ENCODE measurements at regions not wholly inside any gene's neighbourhood (a gene's known extent, or its start where the extent isn't known, plus 50 kb on each side); places are given as distances from the start of the nearest gene placed in this dataset.

GRCh38 chr6:24994812-24995211 lies 59.1 kb upstream of the RIPOR2 start:
- intact Hi-C loops (cut with micrococcal nuclease; ENCODE audit: unreplicated experiment) = loop anchor here (5.0 kb wide), 1 partner anchor 83 kb away; no protein-coding TSS in a partner anchor
- H3K27ac ChIP-seq (ENCODE audit: control insufficient read depth, insufficient read depth) = no peak overlapping the region
- SMC1A ChIA-PET (ENCODE audit: uncharacterized antibody, unreplicated experiment) = interaction anchor here (0.6 to 10.5 kb wide), 8 partner anchors 10 to 588 kb away, joined by 3 to 243 read pairs (median 4); partner anchors contain the start of gene RIPOR2

More at GRCh38 chr6:24994812-24995211, 59.1 kb upstream of the RIPOR2 start:
- TF ChIP-seq ZNF24 (IDR thresholded peaks at IDR 0.05) (no peak), RUNX3 (IDR thresholded peaks at IDR 0.05; ENCODE audit: low read length) (no peak), IRF5 (IDR thresholded peaks at IDR 0.05; ENCODE audit: borderline replicate concordance) (no peak), MAX (IDR thresholded peaks at IDR 0.05; ENCODE audit: low read depth, low read length) (no peak), NFYB (IDR thresholded peaks at IDR 0.05; ENCODE audit: insufficient read depth, low read depth, low read length) (no peak), MLLT1 (IDR thresholded peaks at IDR 0.05) (no peak), NR2C2 (IDR thresholded peaks at IDR 0.05; ENCODE audit: borderline replicate concordance, control insufficient read depth, insufficient read length, low read depth) (no peak), ZNF207 (IDR thresholded peaks at IDR 0.05; ENCODE audit: borderline replicate concordance) (no peak)
- H3K79me2 ChIP-seq (ENCODE audit: control insufficient read depth, insufficient read depth, low read length) = no peaks in the 10 kb centered on the region
- 100% methylated on average over 1 of the region's 1 CpG for WGBS (ENCODE audit: insufficient coverage, insufficient replicate concordance, low lambda C conversion rate, missing lambda C conversion rate)
- RAD21 ChIA-PET (ENCODE audit: unreplicated experiment) = interaction anchor here (0.8 to 5.8 kb wide), 10 partner anchors 23 to 144 kb away, joined by 3 to 229 read pairs (median 4); partner anchors contain the start of gene RIPOR2
- CTCF ChIA-PET = interaction anchor here (0.6 to 10.6 kb wide), 6 partner anchors 22 to 138 kb away, joined by 3 to 376 read pairs (median 80); partner anchors contain the start of gene RIPOR2
- H3K36me3 ChIP-seq (ENCODE audit: control insufficient read depth in 2 of 2, insufficient read depth in 2 of 2, low read length in 1 of 2) = no peaks in the 10 kb centered on the region
- no peak overlapping the region for H3K9ac ChIP-seq (ENCODE audit: control insufficient read depth, insufficient read depth, low read length)
- no peaks in the 10 kb centered on the region for H3K27me3 ChIP-seq (replicated peaks in 1 of 2; ENCODE audit: control insufficient read depth in 2 of 2, insufficient read depth in 2 of 2, low read length in 1 of 2)
- H3K9me3 ChIP-seq (replicated peaks; ENCODE audit: control insufficient read depth, insufficient read depth, low read length) = no peaks in the 10 kb centered on the region
- DNase-seq (ENCODE audit: low read depth, low spot score) (no peak), FAIRE-seq (no peak), ATAC-seq (no peak)
- H3K4me2 ChIP-seq (ENCODE audit: control insufficient read depth, insufficient read depth) = no peak overlapping the region
- H2AFZ ChIP-seq (ENCODE audit: control insufficient read depth, low read depth, low read length) = no peak overlapping the region
- in situ Hi-C loops (cut with MboI) = no loop called here
- no peaks in the 10 kb centered on the region for H4K20me1 ChIP-seq (ENCODE audit: control insufficient read depth, insufficient read depth)
- no peak overlapping the region for H3K4me3 ChIP-seq
- H3K4me1 ChIP-seq (ENCODE audit: control insufficient read depth, insufficient read depth, low read length) = peaks cover 14% of the 10 kb centered on the region
- POLR2A ChIA-PET = interaction anchor here (1.3 kb wide), 1 partner anchor 138 kb away, joined by 3 read pairs; no protein-coding TSS in a partner anchor
- no TSS peak for BruUV-seq (replicated peaks)

All from GM12878 (cell line).